ENCODE measurements at regions not wholly inside any gene's neighbourhood (a gene's known extent, or its start where the extent isn't known, plus 50 kb on each side); places are given as distances from the start of the nearest gene placed in this dataset.

- no peak for DNase-seq
These were observed 54.5 kb upstream of the PLXNA2 start for GRCh38 chr1:208298593-208299269.

- DNase-seq, result no peak
These were observed 56.0 kb upstream of the PLXNA2 start for GRCh38 chr1:208300084-208300770.

GRCh38 chr1:208302699-208303238 is 58.6 kb upstream of the PLXNA2 start:
- no peak for DNase-seq

- no peak for DNase-seq
These were observed 59.8 kb upstream of the PLXNA2 start for GRCh38 chr1:208303743-208304712.

GRCh38 chr1:208308221-208308620 is 64.0 kb upstream of the PLXNA2 start:
- DNase-seq, result no peak

- DNase-seq, result no peak
These were observed 65.6 kb upstream of the PLXNA2 start for GRCh38 chr1:208309771-208310170.

- no peak for DNase-seq
These were observed 68.5 kb upstream of the PLXNA2 start for GRCh38 chr1:208312706-208313105.

- no peak for DNase-seq
These were observed 70.2 kb upstream of the PLXNA2 start for GRCh38 chr1:208314431-208314830.

GRCh38 chr1:208318150-208318734 is 74.1 kb upstream of the PLXNA2 start:
- DNase-seq, result peak; percentile 23

GRCh38 chr1:208324005-208324404 is 79.8 kb upstream of the PLXNA2 start:
- DNase-seq, result no peak

- no peak for DNase-seq
These were observed 81.8 kb upstream of the PLXNA2 start for GRCh38 chr1:208326033-208326432.

- no peak for DNase-seq
These were observed 85.1 kb upstream of the PLXNA2 start for GRCh38 chr1:208329300-208329699.

GRCh38 chr1:208332036-208332773 is 88.0 kb upstream of the PLXNA2 start:
- DNase-seq, result no peak

GRCh38 chr1:208332774-208333126 is 88.6 kb upstream of the PLXNA2 start:
- DNase-seq, result no peak

GRCh38 chr1:208333676-208334075 is 89.5 kb upstream of the PLXNA2 start:
- DNase-seq, result no peak

GRCh38 chr1:208335371-208336136 is 91.4 kb upstream of the PLXNA2 start:
- DNase-seq, result no peak

GRCh38 chr1:208336137-208336518 is 91.9 kb upstream of the PLXNA2 start:
- no peak for DNase-seq

GRCh38 chr1:208339911-208340310 is 95.7 kb upstream of the PLXNA2 start:
- DNase-seq, result no peak

GRCh38 chr1:208343226-208343625 is 99.0 kb upstream of the PLXNA2 start:
- no peak for DNase-seq

- DNase-seq, result no peak
These were observed 100.1 kb upstream of the PLXNA2 start for GRCh38 chr1:208344202-208344857.

GRCh38 chr1:208347191-208347590 is 103.0 kb upstream of the PLXNA2 start:
- DNase-seq, result no peak
